IMR-90 (cell line): ENCODE measurements at regions not wholly inside any gene's neighbourhood (a gene's known extent, or its start where the extent isn't known, plus 50 kb on each side); places are given as distances from the start of the nearest gene placed in this dataset.

Source experiments
- ATAC-seq: fragments of 200-7000 bp; cut with Tn5 transposase; 2 replicates; pipeline ENCODE4 v1.9.1; 2020; ENCODE audit warnings: low read depth, mild to moderate bottlenecking, moderate library complexity
- BruUV-seq: library from RNA; stranded (reverse); fragments of 400-500 nt; replicated peaks from 2 replicates; lab custom pipeline; 2021; lab: Mats Ljungman, UMichigan
- CTCF ChIA-PET: fragments of 300-600 bp; formaldehyde crosslinking; extraction: SDS; loops from one replicate; lab custom pipeline; 2021; ENCODE audit warnings: antibody characterized with exemption; lab: Yijun Ruan, JAX
- POLR2A ChIA-PET: fragments of 300-600 bp; sonication (Branson Sonifier 250); formaldehyde crosslinking; loops from one replicate; lab custom pipeline; 2022; ENCODE audit warnings: antibody characterized with exemption; ENCODE audit not compliant: unreplicated experiment; lab: Charles Lee
- DNase-seq: peaks from one replicate; pipeline ENCODE4 v3.0.0; 2013
- H2AFZ ChIP-seq: replicated peaks from 2 replicates; pipeline ENCODE3; 2013; ENCODE audit warnings: low read length, mild to moderate bottlenecking; ENCODE audit not compliant: poor library complexity
- H2AK5ac ChIP-seq: 2 replicates; pipeline ENCODE4 v1.6.1; 2013; ENCODE audit warnings: low read depth, low read length, inconsistent platforms
- H2AK9ac ChIP-seq: replicated peaks from 2 replicates; pipeline ENCODE3; 2013; ENCODE audit warnings: mild to moderate bottlenecking, low read depth, low read length, moderate library complexity; ENCODE audit not compliant: poor library complexity
- H2BK120ac ChIP-seq: 2 replicates; pipeline ENCODE4 v1.6.1; 2013; ENCODE audit warnings: low read depth, low read length, inconsistent platforms
- H2BK15ac ChIP-seq: 3 replicates; pipeline ENCODE4 v1.6.1; 2013; ENCODE audit warnings: low read depth, low read length, inconsistent platforms
- H2BK20ac ChIP-seq: 2 replicates; pipeline ENCODE4 v1.6.1; 2013; ENCODE audit warnings: low read depth, mild to moderate bottlenecking, inconsistent platforms, low read length, moderate library complexity
- H2BK5ac ChIP-seq: 2 replicates; pipeline ENCODE4 v1.6.1; 2013; ENCODE audit warnings: mild to moderate bottlenecking, low read depth, low read length, inconsistent platforms; ENCODE audit not compliant: poor library complexity, severe bottlenecking
- H3K14ac ChIP-seq: replicated peaks from 2 replicates; pipeline ENCODE4 v1.6.1; 2013; ENCODE audit warnings: low read depth, low read length, inconsistent platforms
- H3K18ac ChIP-seq: 2 replicates; pipeline ENCODE4 v1.6.1; 2013; ENCODE audit warnings: low read depth, low read length, control low read depth
- H3K23ac ChIP-seq: 2 replicates; pipeline ENCODE4 v1.6.1; 2013; ENCODE audit warnings: low read depth, low read length, inconsistent platforms
- H3K27ac ChIP-seq: 2 replicates; pipeline ENCODE4 v1.5.1; 2013; ENCODE audit warnings: mild to moderate bottlenecking, control low read depth, low read length; ENCODE audit not compliant: insufficient read depth
- H3K27me3 ChIP-seq: 2 replicates; pipeline ENCODE4 v1.6.1; 2013; ENCODE audit warnings: low read length; ENCODE audit not compliant: control insufficient read depth, insufficient read depth
- H3K36me3 ChIP-seq: 2 replicates; pipeline ENCODE4 v1.6.1; 2013; ENCODE audit warnings: low read length, mixed read lengths; ENCODE audit not compliant: control insufficient read depth, insufficient read depth
- H3K4ac ChIP-seq: 2 replicates; pipeline ENCODE4 v1.6.1; 2013; ENCODE audit warnings: low read depth, low read length, inconsistent platforms
- H3K4me1 ChIP-seq: 2 replicates; pipeline ENCODE4 v1.6.1; 2013; ENCODE audit warnings: low read length, mixed read lengths; ENCODE audit not compliant: control insufficient read depth, insufficient read depth
- H3K4me2 ChIP-seq: 2 replicates; pipeline ENCODE4 v1.6.1; 2013; ENCODE audit warnings: low read depth, mild to moderate bottlenecking, control low read depth, low read length, moderate library complexity
- H3K4me3 ChIP-seq: 2 replicates; pipeline ENCODE4 v1.5.1; 2013; ENCODE audit warnings: low read depth, mild to moderate bottlenecking, control low read depth, low read length, moderate library complexity; ENCODE audit not compliant: insufficient read depth
- H3K56ac ChIP-seq: 2 replicates; pipeline ENCODE4 v1.6.1; 2013; ENCODE audit warnings: low read length, inconsistent platforms; ENCODE audit not compliant: insufficient read depth; ENCODE audit errors: extremely low read depth
- H3K79me1 ChIP-seq, 2 experiments: 2 replicates each; pipeline ENCODE4 v1.6.1; 2013; ENCODE audit warnings: low read length in 2 of 2, inconsistent platforms in 1 of 2, low read depth in 1 of 2
- H3K9ac ChIP-seq: 2 replicates; pipeline ENCODE4 v1.6.1; 2013; ENCODE audit warnings: low read depth, low read length, control low read depth
- H3K9me1 ChIP-seq: 2 replicates; pipeline ENCODE4 v1.6.1; 2013; ENCODE audit warnings: low read length, inconsistent platforms; ENCODE audit not compliant: insufficient read depth
- H3K9me3 ChIP-seq: 2 replicates; pipeline ENCODE4 v1.6.1; 2013; ENCODE audit warnings: low read length; ENCODE audit not compliant: control insufficient read depth, insufficient read depth
- H4K20me1 ChIP-seq: 2 replicates; pipeline ENCODE4 v1.6.1; 2013; ENCODE audit warnings: low read length, inconsistent platforms; ENCODE audit not compliant: insufficient read depth
- H4K5ac ChIP-seq: 2 replicates; pipeline ENCODE4 v1.6.1; 2013; ENCODE audit warnings: mild to moderate bottlenecking, low read depth, low read length, control low read depth
- H4K8ac ChIP-seq, 2 experiments: 2 replicates each; pipeline ENCODE4 v1.6.1; 2013; ENCODE audit warnings: low read depth in 2 of 2, low read length in 2 of 2, control low read depth in 1 of 2, inconsistent platforms in 1 of 2
- H4K91ac ChIP-seq: 2 replicates; pipeline ENCODE4 v1.6.1; 2013; ENCODE audit warnings: low read depth, low read length, inconsistent platforms; ENCODE audit not compliant: insufficient read depth
- BHLHE40 ChIP-seq: fragments of 150-350 bp; IDR thresholded peaks from 2 replicates; pipeline ENCODE4 v1.6.1; 2016; ENCODE audit warnings: mild to moderate bottlenecking, low read depth, low read length
- CEBPB ChIP-seq: IDR thresholded peaks from 2 replicates; pipeline ENCODE4 v1.6.1; 2012; ENCODE audit warnings: low read depth, low read length, improper control_type of control experiment
- CHD1 ChIP-seq: IDR thresholded peaks from 2 replicates; pipeline ENCODE4 v1.6.1; 2012; ENCODE audit warnings: low read depth, low read length, improper control_type of control experiment
- FOS ChIP-seq: fragments of 150-350 bp; IDR thresholded peaks from 2 replicates; pipeline ENCODE4 v1.6.1; 2016; ENCODE audit warnings: low read depth, low read length
- NFE2L2 ChIP-seq: fragments of 150-350 bp; IDR thresholded peaks from 2 replicates; pipeline ENCODE4 v1.6.1; 2016; ENCODE audit warnings: low read depth, mild to moderate bottlenecking, low read length
- RFX5 ChIP-seq: IDR thresholded peaks from 2 replicates; pipeline ENCODE4 v1.8.0; 2012; ENCODE audit warnings: low read depth, mild to moderate bottlenecking, low read length, moderate library complexity
- SMC3 ChIP-seq: fragments of 150-350 bp; IDR thresholded peaks from 2 replicates; pipeline ENCODE4 v1.6.1; 2016; ENCODE audit warnings: low read depth, mild to moderate bottlenecking, antibody characterized with exemption, low read length, moderate library complexity
- WGBS, 2 experiments: methylation state at CpG; one replicate each; pipeline versions ENCODE4 v1.1.5 to v1.1.7; 2013; ENCODE audit warnings: missing lambda C conversion rate in 2 of 2; ENCODE audit not compliant: insufficient read length in 1 of 2; ENCODE audit errors: extremely low coverage in 2 of 2; 5-methylcytosine and 5-hydroxymethylcytosine counted together
- dilution Hi-C: fragments of 300-500 bp; cut with HindIII; formaldehyde crosslinking; loops from one replicate; pipeline ENCODE4 v1.14.3; 2018; ENCODE audit warnings: low sequenced_read_pairs; ENCODE audit not compliant: unreplicated experiment
- in situ Hi-C: fragments of 300-500 bp; cut with MboI; formaldehyde crosslinking; loops from 3 replicates; pipeline ENCODE4 v1.14.3; 2019; ENCODE audit warnings: low sequenced_read_pairs, inconsistent platforms, mixed read lengths
- intact Hi-C: fragments of 100-400 bp; cut with micrococcal nuclease; formaldehyde crosslinking; loops from 2 replicates; pipeline ENCODE4 v1.10.0; 2022
- TF ChIP-seq, protein P1 (sequence below): fragments of 150-350 bp; IDR thresholded peaks from 2 replicates; pipeline ENCODE4 v1.6.1; 2017; ENCODE audit warnings: mild to moderate bottlenecking, antibody characterized with exemption, low read length, low read depth
- TF ChIP-seq, protein P2 (sequence below): fragments of 150-350 bp; IDR thresholded peaks from 2 replicates; pipeline ENCODE4 v1.6.1; 2016; ENCODE audit warnings: low read depth, mild to moderate bottlenecking, low read length, moderate library complexity, borderline replicate concordance
- TF ChIP-seq, protein P3 (sequence below): conservative IDR thresholded peaks from 2 replicates; pipeline ENCODE4 v1.5.1; 2012; ENCODE audit warnings: mild to moderate bottlenecking, low read depth, low read length, improper control_type of control experiment

- no peak overlapping the region for H2AK5ac ChIP-seq
- H3K27ac ChIP-seq: no peak overlapping the region
- H4K20me1 ChIP-seq: no peaks in the 10 kb centered on the region
- ChIA-PET POLR2A (no interaction called here), CTCF (interaction anchor here (0.6 kb wide), 1 partner anchor 64 kb away, joined by 5 read pairs; no protein-coding TSS in a partner anchor)
- H3K14ac ChIP-seq: no peak overlapping the region
- no peak overlapping the region for H2AFZ ChIP-seq
- H3K9me1 ChIP-seq: no peaks in the 10 kb centered on the region
- no peak overlapping the region for H3K18ac ChIP-seq
- H4K8ac ChIP-seq: no peak overlapping the region
- no peaks in the 10 kb centered on the region for H3K9me3 ChIP-seq
- H3K27me3 ChIP-seq: no peaks in the 10 kb centered on the region
- H2AK9ac ChIP-seq: no peak overlapping the region
- H3K9ac ChIP-seq: no peak overlapping the region
- H2BK5ac ChIP-seq: no peak overlapping the region
- H2BK120ac ChIP-seq: no peak overlapping the region
- ATAC-seq (no peak), DNase-seq (no peak)
- no peak overlapping the region for H2BK20ac ChIP-seq
- H4K5ac ChIP-seq: no peak overlapping the region
- H3K36me3 ChIP-seq: no peaks in the 10 kb centered on the region
- no peak overlapping the region for H3K23ac ChIP-seq
- in situ Hi-C loops: no loop called here
- H4K91ac ChIP-seq: no peak overlapping the region
- no peak overlapping the region for H2BK15ac ChIP-seq
- no CpG with 5 or more reads among the region's 4 CpGs for WGBS, 2 experiments
- BruUV-seq: no TSS peak
- H3K56ac ChIP-seq: no peak overlapping the region
- no peak overlapping the region for H3K4me3 ChIP-seq
- H3K4ac ChIP-seq: no peak overlapping the region
- TF ChIP-seq, protein P1, sequence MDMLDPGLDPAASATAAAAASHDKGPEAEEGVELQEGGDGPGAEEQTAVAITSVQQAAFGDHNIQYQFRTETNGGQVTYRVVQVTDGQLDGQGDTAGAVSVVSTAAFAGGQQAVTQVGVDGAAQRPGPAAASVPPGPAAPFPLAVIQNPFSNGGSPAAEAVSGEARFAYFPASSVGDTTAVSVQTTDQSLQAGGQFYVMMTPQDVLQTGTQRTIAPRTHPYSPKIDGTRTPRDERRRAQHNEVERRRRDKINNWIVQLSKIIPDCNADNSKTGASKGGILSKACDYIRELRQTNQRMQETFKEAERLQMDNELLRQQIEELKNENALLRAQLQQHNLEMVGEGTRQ: no peak
- TF ChIP-seq, protein P2, sequence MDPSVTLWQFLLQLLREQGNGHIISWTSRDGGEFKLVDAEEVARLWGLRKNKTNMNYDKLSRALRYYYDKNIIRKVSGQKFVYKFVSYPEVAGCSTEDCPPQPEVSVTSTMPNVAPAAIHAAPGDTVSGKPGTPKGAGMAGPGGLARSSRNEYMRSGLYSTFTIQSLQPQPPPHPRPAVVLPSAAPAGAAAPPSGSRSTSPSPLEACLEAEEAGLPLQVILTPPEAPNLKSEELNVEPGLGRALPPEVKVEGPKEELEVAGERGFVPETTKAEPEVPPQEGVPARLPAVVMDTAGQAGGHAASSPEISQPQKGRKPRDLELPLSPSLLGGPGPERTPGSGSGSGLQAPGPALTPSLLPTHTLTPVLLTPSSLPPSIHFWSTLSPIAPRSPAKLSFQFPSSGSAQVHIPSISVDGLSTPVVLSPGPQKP: no peak
- TF ChIP-seq RFX5 (no peak), BHLHE40 (no peak), CEBPB (no peak), FOS (no peak), NFE2L2 (no peak), CHD1 (no peak), SMC3 (no peak)
- TF ChIP-seq, protein P3, sequence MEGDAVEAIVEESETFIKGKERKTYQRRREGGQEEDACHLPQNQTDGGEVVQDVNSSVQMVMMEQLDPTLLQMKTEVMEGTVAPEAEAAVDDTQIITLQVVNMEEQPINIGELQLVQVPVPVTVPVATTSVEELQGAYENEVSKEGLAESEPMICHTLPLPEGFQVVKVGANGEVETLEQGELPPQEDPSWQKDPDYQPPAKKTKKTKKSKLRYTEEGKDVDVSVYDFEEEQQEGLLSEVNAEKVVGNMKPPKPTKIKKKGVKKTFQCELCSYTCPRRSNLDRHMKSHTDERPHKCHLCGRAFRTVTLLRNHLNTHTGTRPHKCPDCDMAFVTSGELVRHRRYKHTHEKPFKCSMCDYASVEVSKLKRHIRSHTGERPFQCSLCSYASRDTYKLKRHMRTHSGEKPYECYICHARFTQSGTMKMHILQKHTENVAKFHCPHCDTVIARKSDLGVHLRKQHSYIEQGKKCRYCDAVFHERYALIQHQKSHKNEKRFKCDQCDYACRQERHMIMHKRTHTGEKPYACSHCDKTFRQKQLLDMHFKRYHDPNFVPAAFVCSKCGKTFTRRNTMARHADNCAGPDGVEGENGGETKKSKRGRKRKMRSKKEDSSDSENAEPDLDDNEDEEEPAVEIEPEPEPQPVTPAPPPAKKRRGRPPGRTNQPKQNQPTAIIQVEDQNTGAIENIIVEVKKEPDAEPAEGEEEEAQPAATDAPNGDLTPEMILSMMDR: no peak
- no peaks in the 10 kb centered on the region for H3K4me1 ChIP-seq
- H3K4me2 ChIP-seq: no peak overlapping the region
- intact Hi-C loops: no loop called here
- dilution Hi-C loops: no loop called here
- H3K79me1 ChIP-seq: no peaks in the 10 kb centered on the region
These were observed 192.5 kb upstream of the PWP1 start for GRCh38 chr12:107493135-107493494.
